A673 (cell line): ENCODE measurements at regions not wholly inside any gene's neighbourhood (a gene's known extent, or its start where the extent isn't known, plus 50 kb on each side); places are given as distances from the start of the nearest gene placed in this dataset.

Source experiments
- EZH2 ChIP-seq: fragments of 200-600 bp; sonication (generic); IDR thresholded peaks from 2 replicates; pipeline ENCODE4 v1.6.1; 2017; ENCODE audit warnings: borderline replicate concordance, low read depth, mild to moderate bottlenecking, mixed read lengths, antibody characterized with exemption, low read length; ENCODE audit not compliant: poor library complexity, severe bottlenecking
- TF ChIP-seq, protein P1 (sequence below): fragments of 300-800, 200-600 bp; sonication (generic); conservative IDR thresholded peaks from 2 replicates; pipeline ENCODE4 v1.5.1; 2017; ENCODE audit warnings: low read depth, mild to moderate bottlenecking, antibody characterized with exemption, low read length, moderate library complexity, mixed read lengths

- TF ChIP-seq, protein P1, sequence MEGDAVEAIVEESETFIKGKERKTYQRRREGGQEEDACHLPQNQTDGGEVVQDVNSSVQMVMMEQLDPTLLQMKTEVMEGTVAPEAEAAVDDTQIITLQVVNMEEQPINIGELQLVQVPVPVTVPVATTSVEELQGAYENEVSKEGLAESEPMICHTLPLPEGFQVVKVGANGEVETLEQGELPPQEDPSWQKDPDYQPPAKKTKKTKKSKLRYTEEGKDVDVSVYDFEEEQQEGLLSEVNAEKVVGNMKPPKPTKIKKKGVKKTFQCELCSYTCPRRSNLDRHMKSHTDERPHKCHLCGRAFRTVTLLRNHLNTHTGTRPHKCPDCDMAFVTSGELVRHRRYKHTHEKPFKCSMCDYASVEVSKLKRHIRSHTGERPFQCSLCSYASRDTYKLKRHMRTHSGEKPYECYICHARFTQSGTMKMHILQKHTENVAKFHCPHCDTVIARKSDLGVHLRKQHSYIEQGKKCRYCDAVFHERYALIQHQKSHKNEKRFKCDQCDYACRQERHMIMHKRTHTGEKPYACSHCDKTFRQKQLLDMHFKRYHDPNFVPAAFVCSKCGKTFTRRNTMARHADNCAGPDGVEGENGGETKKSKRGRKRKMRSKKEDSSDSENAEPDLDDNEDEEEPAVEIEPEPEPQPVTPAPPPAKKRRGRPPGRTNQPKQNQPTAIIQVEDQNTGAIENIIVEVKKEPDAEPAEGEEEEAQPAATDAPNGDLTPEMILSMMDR: no peak
- TF ChIP-seq EZH2: no peak
Observed at GRCh38 chr2:223232285-223232684, 180.3 kb downstream of the KCNE4 start.
